Glomerular endothelial cell (primary cell): ENCODE measurements at regions not wholly inside any gene's neighbourhood (a gene's known extent, or its start where the extent isn't known, plus 50 kb on each side); places are given as distances from the start of the nearest gene placed in this dataset.

Experiments used
- DNase-seq: peaks from one replicate; pipeline ENCODE4 v3.0.0-alpha.2; 2011; ENCODE audit warnings: low read depth, low spot score; ENCODE audit errors: extremely low read depth

DNA sequence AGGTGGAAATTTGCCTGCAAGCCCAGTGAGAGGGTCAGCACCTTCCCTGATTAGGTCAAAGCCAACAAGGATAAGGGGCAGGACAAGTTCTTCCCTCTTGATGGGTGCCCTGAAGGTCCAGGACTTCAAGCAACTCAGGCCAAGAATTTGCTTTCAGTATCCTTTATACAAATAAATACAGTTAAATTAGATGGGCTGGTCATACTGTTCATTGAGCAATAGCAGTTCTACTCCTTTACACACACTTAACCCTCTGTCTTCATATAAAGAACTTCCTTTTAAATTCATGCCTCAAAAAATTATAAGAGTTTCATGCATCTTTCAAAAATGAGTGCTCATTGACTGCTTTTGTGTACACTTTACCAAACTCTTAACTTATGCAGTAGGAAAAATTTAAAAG is 392.0 kb downstream of the SPRY1 start:
- DNase-seq: no peak

GRCh38 chr4:123790681-123791080 is 394.1 kb downstream of the SPRY1 start:
- DNase-seq: no peak

DNA sequence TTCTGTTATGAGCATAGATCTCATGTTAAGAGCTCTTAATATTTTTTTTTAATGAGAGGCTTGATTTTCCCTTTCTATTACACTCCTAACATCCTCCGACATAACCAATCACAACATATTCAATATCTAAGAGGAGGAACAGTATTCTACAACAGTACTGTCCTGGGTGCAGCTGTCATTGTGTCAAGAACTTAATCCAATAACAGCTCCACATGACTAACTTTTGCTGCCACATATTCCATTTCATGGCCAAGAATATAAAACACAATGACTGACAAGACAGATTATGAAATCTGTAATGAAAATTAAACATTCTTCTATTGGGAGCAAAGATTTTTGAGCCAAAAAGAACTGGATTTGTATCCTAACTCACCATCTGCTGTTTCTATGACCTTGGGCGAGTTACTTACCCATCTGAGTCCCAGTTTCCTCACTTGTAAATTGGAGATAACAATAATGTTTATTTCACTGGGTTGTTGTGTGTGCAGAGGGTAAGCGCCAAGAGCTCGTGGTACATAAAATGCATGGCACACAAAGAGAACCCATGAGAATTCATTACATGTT is 405.6 kb downstream of the SPRY1 start:
- DNase-seq: no peak

DNA sequence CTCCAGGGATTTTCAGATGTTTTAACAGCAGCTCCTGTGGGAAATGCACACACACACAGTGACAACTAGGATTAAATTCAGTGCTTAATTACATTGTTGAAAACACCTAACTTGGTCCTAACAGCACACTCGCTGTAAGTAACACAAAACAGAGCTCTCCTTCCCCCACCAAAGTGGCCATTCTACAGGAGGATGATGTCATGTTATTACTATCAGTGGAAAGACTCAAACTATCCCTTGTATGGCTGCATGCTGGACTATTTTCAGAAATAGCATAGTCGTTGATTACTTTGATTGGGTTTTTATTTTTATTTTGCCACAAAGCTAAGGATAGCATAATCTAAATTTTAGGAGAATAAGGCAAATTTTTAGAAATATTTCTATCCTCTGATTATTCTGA is 406.3 kb downstream of the SPRY1 start:
- no peak for DNase-seq

- no peak for DNase-seq
These were observed 407.7 kb downstream of the SPRY1 start for GRCh38 chr4:123804196-123804721.

- no peak for DNase-seq
These were observed 409.5 kb downstream of the SPRY1 start for GRCh38 chr4:123806056-123806455.

DNA sequence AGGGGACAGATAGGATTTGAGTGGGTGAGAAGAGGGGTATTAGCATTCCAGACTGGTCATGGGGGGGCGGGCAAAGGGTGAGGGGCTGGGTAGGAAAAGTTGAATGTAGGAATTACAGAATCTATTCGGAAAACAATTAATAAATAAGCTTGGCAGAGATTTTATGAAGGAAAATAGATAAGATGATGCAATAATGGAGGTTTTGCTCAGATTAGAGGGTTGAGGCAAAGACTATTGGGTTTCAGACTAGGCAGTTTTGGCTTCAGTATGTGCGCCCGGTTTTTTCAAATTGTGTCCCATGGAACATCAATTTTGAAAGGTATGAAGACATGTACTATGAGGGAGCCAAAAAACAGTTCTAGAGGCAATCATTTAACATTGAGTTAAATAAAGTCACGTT is 410.6 kb downstream of the SPRY1 start:
- DNase-seq: no peak

DNA sequence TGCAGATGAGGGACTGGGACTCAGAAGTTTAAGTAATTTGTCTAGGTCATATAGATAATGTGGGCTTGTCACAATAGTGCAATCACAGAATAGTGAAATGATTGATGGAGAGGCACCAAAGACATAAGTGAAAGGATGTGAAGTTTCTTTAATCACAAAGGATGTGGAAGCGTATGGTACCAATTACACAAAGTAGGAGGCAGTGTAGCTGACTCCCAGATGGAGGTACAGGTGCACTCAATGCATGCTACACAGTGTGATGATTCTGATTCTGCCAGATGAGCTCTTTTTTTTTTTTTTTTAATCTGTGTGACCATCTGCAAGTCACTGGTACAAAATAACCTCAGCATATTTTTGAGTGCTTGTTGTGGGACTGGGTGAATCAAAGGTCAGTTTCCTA is 411.3 kb downstream of the SPRY1 start:
- no peak for DNase-seq

- no peak for DNase-seq
These were observed 413.3 kb downstream of the SPRY1 start for GRCh38 chr4:123809864-123810263.

- no peak for DNase-seq
These were observed 415.4 kb downstream of the SPRY1 start for GRCh38 chr4:123812066-123812390.

GRCh38 chr4:123813901-123814300 is 417.3 kb downstream of the SPRY1 start:
- no peak for DNase-seq

GRCh38 chr4:123816462-123816861 is 419.9 kb downstream of the SPRY1 start:
- DNase-seq: no peak

- no peak for DNase-seq
These were observed 420.6 kb downstream of the SPRY1 start for GRCh38 chr4:123817025-123817688.

GRCh38 chr4:123819362-123820035 is 422.9 kb downstream of the SPRY1 start:
- no peak for DNase-seq

GRCh38 chr4:123821861-123822260 is 425.3 kb downstream of the SPRY1 start:
- no peak for DNase-seq

DNA sequence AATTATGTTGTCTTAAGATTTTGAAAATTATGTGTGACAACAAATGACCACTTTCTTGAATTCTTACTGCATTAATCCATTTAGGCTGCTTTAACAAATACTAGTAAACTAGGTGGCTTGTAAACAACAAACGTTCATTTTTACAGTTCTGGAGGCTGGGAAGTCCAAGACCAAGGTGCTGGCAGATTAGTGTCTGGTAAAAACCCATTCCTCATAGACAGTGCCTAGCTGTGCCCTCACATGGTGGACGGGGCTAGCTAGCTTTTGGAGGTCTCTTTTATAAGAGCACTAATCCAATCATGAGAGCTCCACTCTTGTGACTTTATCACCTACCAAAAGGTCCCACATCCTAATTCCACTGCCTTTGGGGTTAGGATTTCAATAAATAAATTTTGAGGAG is 425.8 kb downstream of the SPRY1 start:
- no peak for DNase-seq

- DNase-seq: no peak
These were observed 426.6 kb downstream of the SPRY1 start for GRCh38 chr4:123823244-123823643.

- DNase-seq: no peak
These were observed 427.9 kb downstream of the SPRY1 start for GRCh38 chr4:123824524-123824923.

DNA sequence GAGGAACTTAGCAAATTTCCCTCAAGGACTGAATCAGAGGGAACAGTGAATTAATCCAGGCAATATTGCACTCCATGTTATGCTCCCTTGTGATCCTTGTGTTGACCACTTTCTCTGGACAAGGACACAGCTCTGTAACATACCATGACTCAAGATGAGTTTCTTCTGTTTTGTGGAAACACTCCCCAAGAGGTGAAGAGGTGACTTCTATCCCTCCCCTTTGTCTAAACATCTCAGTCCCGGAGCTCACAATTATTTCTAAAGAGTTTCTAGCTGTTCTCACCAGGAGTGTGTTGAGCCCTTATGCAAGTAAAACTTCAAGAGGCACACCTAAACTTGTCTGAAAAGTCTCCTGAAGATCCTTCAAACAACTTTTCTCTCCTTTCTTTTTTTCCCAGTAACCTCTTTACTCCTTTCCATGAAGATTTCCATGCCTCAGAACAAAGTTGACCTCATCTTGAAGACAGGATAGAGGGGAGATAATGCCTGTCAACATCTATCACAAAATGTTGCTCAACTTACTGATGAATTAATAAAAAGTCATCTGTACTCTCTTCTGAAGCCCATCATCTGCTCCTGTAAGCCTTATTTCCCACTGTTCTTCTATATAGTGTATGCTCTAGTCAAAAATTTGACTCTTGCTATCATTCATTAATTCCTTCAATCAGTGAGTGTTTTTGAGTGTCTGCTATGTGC is 429.1 kb downstream of the SPRY1 start:
- no peak for DNase-seq

- DNase-seq: no peak
These were observed 430.3 kb downstream of the SPRY1 start for GRCh38 chr4:123826896-123827295.

DNA sequence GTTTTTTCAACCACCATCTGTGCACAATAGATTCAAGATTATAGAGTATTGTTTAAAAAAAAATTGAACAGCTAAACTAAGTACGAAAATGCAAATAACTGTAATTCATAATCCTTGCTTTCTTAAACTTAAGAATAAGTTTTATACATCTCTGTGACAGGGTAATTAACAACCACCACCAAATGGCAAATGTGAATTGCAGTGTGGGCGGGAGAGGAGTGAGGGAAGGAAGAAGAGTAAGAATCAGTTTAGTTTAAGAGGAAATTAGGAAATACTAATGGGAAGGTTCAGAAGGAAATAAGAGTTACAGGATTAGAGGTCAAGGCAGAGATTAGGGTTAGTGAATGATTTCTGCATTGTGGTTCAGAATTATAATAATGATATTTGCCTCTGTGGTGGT is 430.9 kb downstream of the SPRY1 start:
- no peak for DNase-seq

- DNase-seq: no peak
These were observed 434.3 kb downstream of the SPRY1 start for GRCh38 chr4:123830930-123831329.
